ENCODE measurements at regions not wholly inside any gene's neighbourhood (a gene's known extent, or its start where the extent isn't known, plus 50 kb on each side); places are given as distances from the start of the nearest gene placed in this dataset.

GRCh38 chr7:10718768-10719167 lies 254.9 kb upstream of the PHF14 start:
- TF ChIP-seq POLR2A (IDR thresholded peaks at IDR 0.05) = no peak
- no peak for TF ChIP-seq CTCF (IDR thresholded peaks at IDR 0.05)
- TF ChIP-seq POLR2AphosphoS5 (IDR thresholded peaks at IDR 0.05) = no peak
